ENCODE measurements at regions not wholly inside any gene's neighbourhood (a gene's known extent, or its start where the extent isn't known, plus 50 kb on each side); places are given as distances from the start of the nearest gene placed in this dataset.

DNA sequence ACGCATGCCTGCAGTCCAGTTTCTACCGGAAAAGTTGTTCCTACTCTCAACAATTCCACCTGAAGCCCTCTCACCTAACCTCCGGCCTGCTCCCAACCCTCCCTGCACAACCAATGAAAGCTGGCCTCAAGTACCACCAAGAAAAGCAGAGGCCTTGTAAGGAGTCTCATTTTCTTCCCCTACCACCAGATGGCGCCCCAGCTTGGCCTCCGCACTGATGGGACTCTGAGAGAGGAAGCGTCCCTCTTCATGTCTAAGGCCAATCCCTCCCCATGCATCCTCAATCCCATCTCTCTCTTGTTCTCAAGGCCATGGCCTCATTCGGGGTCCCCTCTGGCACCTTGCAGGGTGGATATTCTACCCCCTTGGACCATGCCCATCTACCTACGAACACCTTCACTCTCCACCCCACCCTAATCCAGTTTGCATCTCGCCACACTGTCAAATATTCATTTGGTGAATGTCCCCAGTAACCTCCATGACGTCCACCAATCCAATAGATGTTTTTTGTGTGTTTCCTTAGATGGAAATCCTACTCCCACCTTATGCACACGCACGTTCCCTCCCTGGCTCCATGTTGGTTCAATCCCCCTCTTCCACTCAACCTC is 412.8 kb downstream of the ZNF536 start:
- TF ChIP-seq ESRRG (CRISPR knock-in tag; IDR thresholded peaks at IDR 0.05) = no peak
- no peak for TF ChIP-seq ZNF8 (CRISPR knock-in tag; IDR thresholded peaks at IDR 0.05)
- TF ChIP-seq GLIS3 (CRISPR knock-in tag; IDR thresholded peaks at IDR 0.05) = no peak
- no peak for TF ChIP-seq PPARA (CRISPR knock-in tag; IDR thresholded peaks at IDR 0.05; ENCODE audit: borderline replicate concordance)
- ATAC-seq = no peak

DNA sequence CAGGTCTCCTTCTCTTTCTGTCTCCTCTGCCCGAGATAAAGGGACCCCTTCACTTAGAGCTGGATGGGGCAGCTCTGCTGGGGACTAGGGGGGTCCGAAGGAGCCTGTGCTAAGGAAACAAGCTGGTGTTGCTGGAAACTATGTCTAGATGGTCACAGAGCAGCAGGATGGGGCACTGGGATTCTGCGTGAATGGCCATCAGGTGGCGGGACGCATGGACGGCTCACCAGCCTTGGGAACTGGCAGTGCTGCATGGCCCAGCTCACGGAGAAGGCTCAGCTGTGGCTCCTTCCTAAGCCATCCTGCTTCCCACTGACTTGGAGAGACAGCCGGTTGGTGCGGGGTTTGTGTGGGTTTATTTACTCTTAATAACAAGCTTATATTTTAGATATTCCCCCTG is 411.8 kb downstream of the ZNF536 start:
- no peak for ATAC-seq
- TF ChIP-seq ZFP3 (CRISPR knock-in tag; IDR thresholded peaks at IDR 0.05) (no peak), OSR1 (CRISPR knock-in tag; IDR thresholded peaks at IDR 0.05) (no peak), ARNTL (CRISPR knock-in tag; IDR thresholded peaks at IDR 0.05; ENCODE audit: borderline replicate concordance, low read depth) (no peak), RARB (CRISPR knock-in tag; IDR thresholded peaks at IDR 0.05) (no peak), TOX (CRISPR knock-in tag; IDR thresholded peaks at IDR 0.05; ENCODE audit: borderline replicate concordance) (no peak), ZFP30 (CRISPR knock-in tag; IDR thresholded peaks at IDR 0.05) (no peak), PPARA (CRISPR knock-in tag; IDR thresholded peaks at IDR 0.05; ENCODE audit: borderline replicate concordance) (no peak), TCF4 (CRISPR knock-in tag; IDR thresholded peaks at IDR 0.05; ENCODE audit: borderline replicate concordance) (no peak), ZNF8 (CRISPR knock-in tag; IDR thresholded peaks at IDR 0.05) (no peak), GLIS3 (CRISPR knock-in tag; IDR thresholded peaks at IDR 0.05) (no peak), ZC3H10 (CRISPR knock-in tag; IDR thresholded peaks at IDR 0.05) (no peak), BACH2 (CRISPR knock-in tag; IDR thresholded peaks at IDR 0.05; ENCODE audit: borderline replicate concordance) (no peak)
- TF ChIP-seq, protein P1, sequence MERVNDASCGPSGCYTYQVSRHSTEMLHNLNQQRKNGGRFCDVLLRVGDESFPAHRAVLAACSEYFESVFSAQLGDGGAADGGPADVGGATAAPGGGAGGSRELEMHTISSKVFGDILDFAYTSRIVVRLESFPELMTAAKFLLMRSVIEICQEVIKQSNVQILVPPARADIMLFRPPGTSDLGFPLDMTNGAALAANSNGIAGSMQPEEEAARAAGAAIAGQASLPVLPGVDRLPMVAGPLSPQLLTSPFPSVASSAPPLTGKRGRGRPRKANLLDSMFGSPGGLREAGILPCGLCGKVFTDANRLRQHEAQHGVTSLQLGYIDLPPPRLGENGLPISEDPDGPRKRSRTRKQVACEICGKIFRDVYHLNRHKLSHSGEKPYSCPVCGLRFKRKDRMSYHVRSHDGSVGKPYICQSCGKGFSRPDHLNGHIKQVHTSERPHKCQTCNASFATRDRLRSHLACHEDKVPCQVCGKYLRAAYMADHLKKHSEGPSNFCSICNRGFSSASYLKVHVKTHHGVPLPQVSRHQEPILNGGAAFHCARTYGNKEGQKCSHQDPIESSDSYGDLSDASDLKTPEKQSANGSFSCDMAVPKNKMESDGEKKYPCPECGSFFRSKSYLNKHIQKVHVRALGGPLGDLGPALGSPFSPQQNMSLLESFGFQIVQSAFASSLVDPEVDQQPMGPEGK (CRISPR knock-in tag; IDR thresholded peaks at IDR 0.05; ENCODE audit: borderline replicate concordance) = no peak
- TF ChIP-seq, protein P2, sequence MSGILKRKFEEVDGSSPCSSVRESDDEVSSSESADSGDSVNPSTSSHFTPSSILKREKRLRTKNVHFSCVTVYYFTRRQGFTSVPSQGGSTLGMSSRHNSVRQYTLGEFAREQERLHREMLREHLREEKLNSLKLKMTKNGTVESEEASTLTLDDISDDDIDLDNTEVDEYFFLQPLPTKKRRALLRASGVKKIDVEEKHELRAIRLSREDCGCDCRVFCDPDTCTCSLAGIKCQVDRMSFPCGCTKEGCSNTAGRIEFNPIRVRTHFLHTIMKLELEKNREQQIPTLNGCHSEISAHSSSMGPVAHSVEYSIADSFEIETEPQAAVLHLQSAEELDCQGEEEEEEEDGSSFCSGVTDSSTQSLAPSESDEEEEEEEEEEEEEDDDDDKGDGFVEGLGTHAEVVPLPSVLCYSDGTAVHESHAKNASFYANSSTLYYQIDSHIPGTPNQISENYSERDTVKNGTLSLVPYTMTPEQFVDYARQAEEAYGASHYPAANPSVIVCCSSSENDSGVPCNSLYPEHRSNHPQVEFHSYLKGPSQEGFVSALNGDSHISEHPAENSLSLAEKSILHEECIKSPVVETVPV (CRISPR knock-in tag; IDR thresholded peaks at IDR 0.05) = no peak
- TF ChIP-seq, protein P3, sequence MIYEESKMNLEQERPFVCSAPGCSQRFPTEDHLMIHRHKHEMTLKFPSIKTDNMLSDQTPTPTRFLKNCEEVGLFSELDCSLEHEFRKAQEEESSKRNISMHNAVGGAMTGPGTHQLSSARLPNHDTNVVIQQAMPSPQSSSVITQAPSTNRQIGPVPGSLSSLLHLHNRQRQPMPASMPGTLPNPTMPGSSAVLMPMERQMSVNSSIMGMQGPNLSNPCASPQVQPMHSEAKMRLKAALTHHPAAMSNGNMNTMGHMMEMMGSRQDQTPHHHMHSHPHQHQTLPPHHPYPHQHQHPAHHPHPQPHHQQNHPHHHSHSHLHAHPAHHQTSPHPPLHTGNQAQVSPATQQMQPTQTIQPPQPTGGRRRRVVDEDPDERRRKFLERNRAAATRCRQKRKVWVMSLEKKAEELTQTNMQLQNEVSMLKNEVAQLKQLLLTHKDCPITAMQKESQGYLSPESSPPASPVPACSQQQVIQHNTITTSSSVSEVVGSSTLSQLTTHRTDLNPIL (CRISPR knock-in tag; IDR thresholded peaks at IDR 0.05; ENCODE audit: low read depth) = no peak
- TF ChIP-seq, protein P4, sequence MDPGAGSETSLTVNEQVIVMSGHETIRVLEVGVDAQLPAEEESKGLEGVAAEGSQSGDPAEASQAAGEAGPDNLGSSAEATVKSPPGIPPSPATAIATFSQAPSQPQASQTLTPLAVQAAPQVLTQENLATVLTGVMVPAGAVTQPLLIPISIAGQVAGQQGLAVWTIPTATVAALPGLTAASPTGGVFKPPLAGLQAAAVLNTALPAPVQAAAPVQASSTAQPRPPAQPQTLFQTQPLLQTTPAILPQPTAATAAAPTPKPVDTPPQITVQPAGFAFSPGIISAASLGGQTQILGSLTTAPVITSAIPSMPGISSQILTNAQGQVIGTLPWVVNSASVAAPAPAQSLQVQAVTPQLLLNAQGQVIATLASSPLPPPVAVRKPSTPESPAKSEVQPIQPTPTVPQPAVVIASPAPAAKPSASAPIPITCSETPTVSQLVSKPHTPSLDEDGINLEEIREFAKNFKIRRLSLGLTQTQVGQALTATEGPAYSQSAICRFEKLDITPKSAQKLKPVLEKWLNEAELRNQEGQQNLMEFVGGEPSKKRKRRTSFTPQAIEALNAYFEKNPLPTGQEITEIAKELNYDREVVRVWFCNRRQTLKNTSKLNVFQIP (CRISPR knock-in tag; IDR thresholded peaks at IDR 0.05; ENCODE audit: borderline replicate concordance, low read depth) = no peak

DNA sequence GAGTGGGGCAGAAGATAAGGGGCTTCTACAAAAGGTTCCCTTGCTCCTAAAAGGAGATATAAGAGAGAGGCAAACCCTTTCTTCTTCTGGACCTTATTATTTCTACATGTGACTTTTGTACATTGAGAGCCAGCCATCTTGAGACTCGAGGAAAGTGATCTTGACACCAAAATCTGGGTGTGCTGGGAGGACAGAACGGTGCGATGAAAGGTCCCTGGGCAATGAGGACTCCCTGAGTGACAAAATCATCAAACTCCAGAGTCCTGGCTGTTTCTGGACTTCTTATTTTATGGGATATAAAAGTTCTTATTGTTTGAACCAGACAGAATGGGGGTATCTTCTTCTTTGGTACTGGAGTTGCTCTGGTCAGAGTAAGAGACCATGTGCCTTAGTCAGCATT is 411.0 kb downstream of the ZNF536 start:
- TF ChIP-seq ZFP30 (CRISPR knock-in tag; IDR thresholded peaks at IDR 0.05) (no peak), TOX (CRISPR knock-in tag; IDR thresholded peaks at IDR 0.05; ENCODE audit: borderline replicate concordance) (no peak), RARB (CRISPR knock-in tag; IDR thresholded peaks at IDR 0.05) (no peak), ZC3H10 (CRISPR knock-in tag; IDR thresholded peaks at IDR 0.05) (no peak), ZNF8 (CRISPR knock-in tag; IDR thresholded peaks at IDR 0.05) (no peak)
- ATAC-seq = no peak

DNA sequence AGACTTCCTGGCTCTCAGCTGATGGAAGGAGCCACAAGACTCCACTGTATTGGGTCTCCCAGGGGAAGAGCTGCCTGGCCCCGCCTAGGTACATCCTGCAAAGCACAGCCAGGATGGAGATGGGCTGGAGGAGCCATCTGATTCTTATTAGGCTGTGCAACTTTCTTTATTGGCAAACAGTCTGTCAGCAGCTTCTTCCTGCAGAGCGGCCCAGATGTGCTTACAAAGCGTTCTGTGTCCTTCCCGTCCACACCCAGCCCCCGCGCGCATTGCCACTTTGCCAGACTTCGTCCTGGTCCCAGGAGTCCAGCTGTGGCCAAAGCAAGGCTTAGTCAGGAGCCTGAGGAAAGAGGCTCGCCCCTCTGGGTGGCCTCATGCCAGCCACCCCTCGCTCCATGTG is 409.3 kb downstream of the ZNF536 start:
- ATAC-seq = no peak
- TF ChIP-seq ZFP3 (CRISPR knock-in tag; IDR thresholded peaks at IDR 0.05) (no peak), ZFP30 (CRISPR knock-in tag; IDR thresholded peaks at IDR 0.05) (no peak), ARNTL (CRISPR knock-in tag; IDR thresholded peaks at IDR 0.05; ENCODE audit: borderline replicate concordance, low read depth) (no peak), ZC3H10 (CRISPR knock-in tag; IDR thresholded peaks at IDR 0.05) (no peak), PPARA (CRISPR knock-in tag; IDR thresholded peaks at IDR 0.05; ENCODE audit: borderline replicate concordance) (no peak), ZNF70 (CRISPR knock-in tag; IDR thresholded peaks at IDR 0.05) (no peak), ZNF8 (CRISPR knock-in tag; IDR thresholded peaks at IDR 0.05) (no peak), TCF4 (CRISPR knock-in tag; IDR thresholded peaks at IDR 0.05; ENCODE audit: borderline replicate concordance) (no peak), CSDC2 (CRISPR knock-in tag; IDR thresholded peaks at IDR 0.05) (no peak), GLIS3 (CRISPR knock-in tag; IDR thresholded peaks at IDR 0.05) (no peak), SNAI2 (CRISPR knock-in tag; IDR thresholded peaks at IDR 0.05) (no peak), OSR1 (CRISPR knock-in tag; IDR thresholded peaks at IDR 0.05) (no peak)
- TF ChIP-seq, protein P3 (CRISPR knock-in tag; IDR thresholded peaks at IDR 0.05; ENCODE audit: low read depth) = no peak
- TF ChIP-seq, protein P5, sequence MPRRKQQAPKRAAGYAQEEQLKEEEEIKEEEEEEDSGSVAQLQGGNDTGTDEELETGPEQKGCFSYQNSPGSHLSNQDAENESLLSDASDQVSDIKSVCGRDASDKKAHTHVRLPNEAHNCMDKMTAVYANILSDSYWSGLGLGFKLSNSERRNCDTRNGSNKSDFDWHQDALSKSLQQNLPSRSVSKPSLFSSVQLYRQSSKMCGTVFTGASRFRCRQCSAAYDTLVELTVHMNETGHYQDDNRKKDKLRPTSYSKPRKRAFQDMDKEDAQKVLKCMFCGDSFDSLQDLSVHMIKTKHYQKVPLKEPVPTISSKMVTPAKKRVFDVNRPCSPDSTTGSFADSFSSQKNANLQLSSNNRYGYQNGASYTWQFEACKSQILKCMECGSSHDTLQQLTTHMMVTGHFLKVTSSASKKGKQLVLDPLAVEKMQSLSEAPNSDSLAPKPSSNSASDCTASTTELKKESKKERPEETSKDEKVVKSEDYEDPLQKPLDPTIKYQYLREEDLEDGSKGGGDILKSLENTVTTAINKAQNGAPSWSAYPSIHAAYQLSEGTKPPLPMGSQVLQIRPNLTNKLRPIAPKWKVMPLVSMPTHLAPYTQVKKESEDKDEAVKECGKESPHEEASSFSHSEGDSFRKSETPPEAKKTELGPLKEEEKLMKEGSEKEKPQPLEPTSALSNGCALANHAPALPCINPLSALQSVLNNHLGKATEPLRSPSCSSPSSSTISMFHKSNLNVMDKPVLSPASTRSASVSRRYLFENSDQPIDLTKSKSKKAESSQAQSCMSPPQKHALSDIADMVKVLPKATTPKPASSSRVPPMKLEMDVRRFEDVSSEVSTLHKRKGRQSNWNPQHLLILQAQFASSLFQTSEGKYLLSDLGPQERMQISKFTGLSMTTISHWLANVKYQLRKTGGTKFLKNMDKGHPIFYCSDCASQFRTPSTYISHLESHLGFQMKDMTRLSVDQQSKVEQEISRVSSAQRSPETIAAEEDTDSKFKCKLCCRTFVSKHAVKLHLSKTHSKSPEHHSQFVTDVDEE (CRISPR knock-in tag; IDR thresholded peaks at IDR 0.05) = no peak
- TF ChIP-seq, protein P2 (CRISPR knock-in tag; IDR thresholded peaks at IDR 0.05) = no peak

Data from SK-N-SH treated with all-trans-retinoic acid at 6 μM for 48 hours (cell line).